ENCODE measurements at regions not wholly inside any gene's neighbourhood (a gene's known extent, or its start where the extent isn't known, plus 50 kb on each side); places are given as distances from the start of the nearest gene placed in this dataset.

DNA sequence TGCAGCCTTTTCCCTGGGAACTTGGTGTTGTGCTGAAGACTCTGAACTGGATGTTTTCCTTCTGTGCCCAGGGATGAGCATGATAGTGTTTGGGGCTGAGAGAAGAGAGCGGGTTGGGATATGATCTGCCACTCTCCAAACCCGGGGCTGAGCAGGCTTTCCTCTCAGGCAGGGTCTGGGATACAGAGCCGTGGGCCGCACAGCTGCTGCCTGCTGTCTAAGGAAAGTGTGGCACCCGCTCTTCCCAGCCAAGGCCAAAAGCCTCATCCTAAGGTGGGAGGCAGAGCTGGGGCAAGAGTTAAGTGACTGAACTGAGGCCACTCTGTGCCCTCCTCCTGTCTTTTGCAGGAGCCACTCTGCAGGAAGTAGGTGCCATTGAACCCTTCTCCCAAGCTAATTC is 83.6 kb upstream of the PITX1 start:
- Histone ChIP-seq H2AFZ (ENCODE audit: low read length) (no peak overlapping the region), H4K5ac (ENCODE audit: insufficient read length, low read depth, low read length) (no peak overlapping the region), H3K9ac (ENCODE audit: extremely low read depth, insufficient read length, low read length) (no peak overlapping the region), H3K9me3 (ENCODE audit: control insufficient read depth, low read depth, low read length) (no peaks in the 10 kb centered on the region), H3K79me2 (ENCODE audit: insufficient read depth, low read length) (no peaks in the 10 kb centered on the region), H4K20me1 (ENCODE audit: control insufficient read depth, insufficient read depth, insufficient read length) (no peaks in the 10 kb centered on the region), H4K91ac (ENCODE audit: insufficient read length, low read depth, low read length) (no peak overlapping the region), H3K23ac (ENCODE audit: insufficient read length, low read depth, low read length) (no peak overlapping the region), H2BK12ac (ENCODE audit: insufficient read length, low read depth, low read length) (no peak overlapping the region), H3K27me3 (ENCODE audit: insufficient read depth, low read length) (no peaks in the 10 kb centered on the region), H3K4me1 (ENCODE audit: insufficient read depth, low read length) (no peaks in the 10 kb centered on the region), H2BK15ac (ENCODE audit: low read depth, low read length) (no peak overlapping the region), H3K4me2 (ENCODE audit: insufficient read depth, insufficient read length, low read length) (no peak overlapping the region), H2BK5ac (ENCODE audit: insufficient read length, low read length) (no peak overlapping the region), H2AK5ac (ENCODE audit: insufficient read length, low read length) (no peak overlapping the region), H3K27ac (ENCODE audit: insufficient read length, low read depth, low read length) (no peak overlapping the region), H2BK120ac (ENCODE audit: low read depth, low read length, poor library complexity, severe bottlenecking) (no peak overlapping the region), H3K14ac (ENCODE audit: insufficient read depth, low read length) (no peak overlapping the region), H3K56ac (ENCODE audit: insufficient read length, low read depth, low read length) (no peak overlapping the region), H3K4ac (ENCODE audit: low read depth, low read length) (no peak overlapping the region), H3K18ac (ENCODE audit: insufficient read length, low read depth, low read length) (no peak overlapping the region), H3T11ph (ENCODE audit: low read length) (no peak overlapping the region), H3K23me2 (ENCODE audit: insufficient read length, low read depth, low read length, poor library complexity, severe bottlenecking) (no peaks in the 10 kb centered on the region), H4K8ac (replicated peaks; ENCODE audit: insufficient read length, low read depth, low read length) (no peak overlapping the region), H3K79me1 (ENCODE audit: insufficient read depth, low read depth, low read length, poor library complexity, severe bottlenecking) (no peaks in the 10 kb centered on the region), H2BK20ac (ENCODE audit: low read depth, low read length, poor library complexity, severe bottlenecking) (no peak overlapping the region)
- no peaks in the 10 kb centered on the region for H3K9me3 Mint-ChIP-seq
- no peak overlapping the region; a peak in 1 of 7 replicates for H3K27ac Mint-ChIP-seq
- TF ChIP-seq, protein P1, sequence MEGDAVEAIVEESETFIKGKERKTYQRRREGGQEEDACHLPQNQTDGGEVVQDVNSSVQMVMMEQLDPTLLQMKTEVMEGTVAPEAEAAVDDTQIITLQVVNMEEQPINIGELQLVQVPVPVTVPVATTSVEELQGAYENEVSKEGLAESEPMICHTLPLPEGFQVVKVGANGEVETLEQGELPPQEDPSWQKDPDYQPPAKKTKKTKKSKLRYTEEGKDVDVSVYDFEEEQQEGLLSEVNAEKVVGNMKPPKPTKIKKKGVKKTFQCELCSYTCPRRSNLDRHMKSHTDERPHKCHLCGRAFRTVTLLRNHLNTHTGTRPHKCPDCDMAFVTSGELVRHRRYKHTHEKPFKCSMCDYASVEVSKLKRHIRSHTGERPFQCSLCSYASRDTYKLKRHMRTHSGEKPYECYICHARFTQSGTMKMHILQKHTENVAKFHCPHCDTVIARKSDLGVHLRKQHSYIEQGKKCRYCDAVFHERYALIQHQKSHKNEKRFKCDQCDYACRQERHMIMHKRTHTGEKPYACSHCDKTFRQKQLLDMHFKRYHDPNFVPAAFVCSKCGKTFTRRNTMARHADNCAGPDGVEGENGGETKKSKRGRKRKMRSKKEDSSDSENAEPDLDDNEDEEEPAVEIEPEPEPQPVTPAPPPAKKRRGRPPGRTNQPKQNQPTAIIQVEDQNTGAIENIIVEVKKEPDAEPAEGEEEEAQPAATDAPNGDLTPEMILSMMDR (conservative IDR thresholded peaks at IDR 0.05), result no peak
- no peaks in the 10 kb centered on the region for H3K36me3 Mint-ChIP-seq (ENCODE audit: insufficient read depth in 1 of 3, low read depth in 3 of 3)
- DNase-seq, result no peak
- peaks cover 0 to 3% of the 10 kb centered on the region in 2 experiments; a peak in 2 of 4 replicates for H3K4me1 Mint-ChIP-seq
- H3K27me3 Mint-ChIP-seq (ENCODE audit: low read depth), result peaks cover 50% of the 10 kb centered on the region
- no CpG with 5 or more reads among the region's 5 CpGs for WGBS (ENCODE audit: extremely low coverage, insufficient read length, low lambda C conversion rate)
- H3K4me3 Mint-ChIP-seq, result no peak overlapping the region
